ENCODE measurements at regions not wholly inside any gene's neighbourhood (a gene's known extent, or its start where the extent isn't known, plus 50 kb on each side); places are given as distances from the start of the nearest gene placed in this dataset.

DNA sequence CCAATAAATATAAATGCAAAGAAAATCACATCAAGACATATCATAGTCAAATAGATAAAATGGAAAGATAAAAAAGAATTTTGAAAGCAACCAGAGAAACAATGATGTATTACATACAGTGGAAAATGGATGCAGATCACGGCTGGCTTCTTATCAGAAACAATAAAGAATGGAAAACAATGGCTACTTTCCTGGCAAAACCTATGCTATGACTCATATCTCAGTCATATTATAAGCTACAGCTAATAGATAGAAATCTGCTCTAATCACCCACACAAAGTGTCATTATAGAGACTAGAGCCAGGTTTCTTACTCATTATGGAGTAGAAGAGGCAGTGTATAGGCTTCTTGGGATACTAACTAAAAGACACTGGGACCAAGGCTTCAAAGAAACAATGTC lies 93.5 kb upstream of the TACR1 start:
- CTCF ChIA-PET, result interaction anchor here (0.6 to 2.5 kb wide), 7 partner anchors 8 to 228 kb away, joined by 3 to 7 read pairs (median 3); no protein-coding TSS in a partner anchor

More for the DNA sequence above, 93.5 kb upstream of the TACR1 start:
- H3K27ac ChIP-seq (ENCODE audit: control insufficient read depth, insufficient read depth), result no peak overlapping the region
- H3K9me3 ChIP-seq (replicated peaks; ENCODE audit: control insufficient read depth, insufficient read depth, low read length), result no peaks in the 10 kb centered on the region; the same call in 1 of the 3 replicates
- no peaks in the 10 kb centered on the region for H3K36me3 ChIP-seq (ENCODE audit: control insufficient read depth in 2 of 2, insufficient read depth in 2 of 2, low read length in 1 of 2)
- POLR2A ChIA-PET, result interaction anchor here (1.0 kb wide), 1 partner anchor 33 kb away, joined by 4 read pairs; no protein-coding TSS in a partner anchor
- DNase-seq (ENCODE audit: low read depth, low spot score) (no peak), ATAC-seq (no peak), FAIRE-seq (no peak)
- in situ Hi-C loops (cut with MboI) (no loop called here), intact Hi-C loops (cut with micrococcal nuclease; ENCODE audit: unreplicated experiment) (no loop called here)
- no TSS peak for BruUV-seq (replicated peaks)
- H3K27me3 ChIP-seq (replicated peaks in 1 of 2; ENCODE audit: control insufficient read depth in 2 of 2, insufficient read depth in 2 of 2, low read length in 1 of 2), result no peaks in the 10 kb centered on the region
- peaks cover 8% of the 10 kb centered on the region for H3K4me1 ChIP-seq (ENCODE audit: control insufficient read depth, insufficient read depth, low read length)
- H3K79me2 ChIP-seq (ENCODE audit: control insufficient read depth, insufficient read depth, low read length), result no peaks in the 10 kb centered on the region
- SMC1A ChIA-PET (ENCODE audit: uncharacterized antibody, unreplicated experiment), result interaction anchor here (1.0 to 2.4 kb wide), 5 partner anchors 8 to 234 kb away, joined by 3 to 8 read pairs (median 6); no protein-coding TSS in a partner anchor
- H3K9ac ChIP-seq (ENCODE audit: control insufficient read depth, insufficient read depth, low read length), result no peak overlapping the region
- no peak overlapping the region for H2AFZ ChIP-seq (ENCODE audit: control insufficient read depth, low read depth, low read length)
- TF ChIP-seq PBX3 (IDR thresholded peaks at IDR 0.05; ENCODE audit: insufficient replicate concordance, low read depth, low read length) (no peak), NRF1 (conservative IDR thresholded peaks at IDR 0.05; ENCODE audit: low read depth, low read length) (no peak), POLR2A (IDR thresholded peaks at IDR 0.05; ENCODE audit: low read depth, low read length) (no peak), RAD21 (IDR thresholded peaks at IDR 0.05; ENCODE audit: insufficient read depth, low read depth, low read length) (no peak), CEBPB (IDR thresholded peaks at IDR 0.05; ENCODE audit: borderline replicate concordance in 1 of 2, low read depth in 2 of 2, low read length in 2 of 2) (no peak), SIN3A (IDR thresholded peaks at IDR 0.05; ENCODE audit: low read depth, low read length) (no peak), KLF5 (IDR thresholded peaks at IDR 0.05; ENCODE audit: partially characterized antibody) (no peak), BHLHE40 (IDR thresholded peaks at IDR 0.05; ENCODE audit: borderline replicate concordance in 1 of 2, low read depth in 2 of 2, low read length in 1 of 2) (no peak), CHD2 (IDR thresholded peaks at IDR 0.05; ENCODE audit: borderline replicate concordance, low read depth, low read length) (no peak), IKZF1 (conservative IDR thresholded peaks at IDR 0.05) (no peak), ZNF217 (IDR thresholded peaks at IDR 0.05) (no peak), BCL3 (IDR thresholded peaks at IDR 0.05; ENCODE audit: borderline replicate concordance, insufficient read depth, low read depth, low read length, poor library complexity, severe bottlenecking) (no peak)
- TF ChIP-seq, protein P1, sequence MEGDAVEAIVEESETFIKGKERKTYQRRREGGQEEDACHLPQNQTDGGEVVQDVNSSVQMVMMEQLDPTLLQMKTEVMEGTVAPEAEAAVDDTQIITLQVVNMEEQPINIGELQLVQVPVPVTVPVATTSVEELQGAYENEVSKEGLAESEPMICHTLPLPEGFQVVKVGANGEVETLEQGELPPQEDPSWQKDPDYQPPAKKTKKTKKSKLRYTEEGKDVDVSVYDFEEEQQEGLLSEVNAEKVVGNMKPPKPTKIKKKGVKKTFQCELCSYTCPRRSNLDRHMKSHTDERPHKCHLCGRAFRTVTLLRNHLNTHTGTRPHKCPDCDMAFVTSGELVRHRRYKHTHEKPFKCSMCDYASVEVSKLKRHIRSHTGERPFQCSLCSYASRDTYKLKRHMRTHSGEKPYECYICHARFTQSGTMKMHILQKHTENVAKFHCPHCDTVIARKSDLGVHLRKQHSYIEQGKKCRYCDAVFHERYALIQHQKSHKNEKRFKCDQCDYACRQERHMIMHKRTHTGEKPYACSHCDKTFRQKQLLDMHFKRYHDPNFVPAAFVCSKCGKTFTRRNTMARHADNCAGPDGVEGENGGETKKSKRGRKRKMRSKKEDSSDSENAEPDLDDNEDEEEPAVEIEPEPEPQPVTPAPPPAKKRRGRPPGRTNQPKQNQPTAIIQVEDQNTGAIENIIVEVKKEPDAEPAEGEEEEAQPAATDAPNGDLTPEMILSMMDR (IDR thresholded peaks at IDR 0.05 in 2 of 3, conservative IDR thresholded peaks at IDR 0.05 in 1 of 3; ENCODE audit: control insufficient read depth in 2 of 3, extremely low read depth in 1 of 3, insufficient read depth in 1 of 3, low read depth in 3 of 3, low read length in 3 of 3), result no peak
- TF ChIP-seq, protein P2, sequence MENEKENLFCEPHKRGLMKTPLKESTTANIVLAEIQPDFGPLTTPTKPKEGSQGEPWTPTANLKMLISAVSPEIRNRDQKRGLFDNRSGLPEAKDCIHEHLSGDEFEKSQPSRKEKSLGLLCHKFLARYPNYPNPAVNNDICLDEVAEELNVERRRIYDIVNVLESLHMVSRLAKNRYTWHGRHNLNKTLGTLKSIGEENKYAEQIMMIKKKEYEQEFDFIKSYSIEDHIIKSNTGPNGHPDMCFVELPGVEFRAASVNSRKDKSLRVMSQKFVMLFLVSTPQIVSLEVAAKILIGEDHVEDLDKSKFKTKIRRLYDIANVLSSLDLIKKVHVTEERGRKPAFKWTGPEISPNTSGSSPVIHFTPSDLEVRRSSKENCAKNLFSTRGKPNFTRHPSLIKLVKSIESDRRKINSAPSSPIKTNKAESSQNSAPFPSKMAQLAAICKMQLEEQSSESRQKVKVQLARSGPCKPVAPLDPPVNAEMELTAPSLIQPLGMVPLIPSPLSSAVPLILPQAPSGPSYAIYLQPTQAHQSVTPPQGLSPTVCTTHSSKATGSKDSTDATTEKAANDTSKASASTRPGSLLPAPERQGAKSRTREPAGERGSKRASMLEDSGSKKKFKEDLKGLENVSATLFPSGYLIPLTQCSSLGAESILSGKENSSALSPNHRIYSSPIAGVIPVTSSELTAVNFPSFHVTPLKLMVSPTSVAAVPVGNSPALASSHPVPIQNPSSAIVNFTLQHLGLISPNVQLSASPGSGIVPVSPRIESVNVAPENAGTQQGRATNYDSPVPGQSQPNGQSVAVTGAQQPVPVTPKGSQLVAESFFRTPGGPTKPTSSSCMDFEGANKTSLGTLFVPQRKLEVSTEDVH (IDR thresholded peaks at IDR 0.05; ENCODE audit: low read depth, partially characterized antibody), result no peak
- H3K4me3 ChIP-seq, result no peak overlapping the region
- H3K4me2 ChIP-seq (ENCODE audit: control insufficient read depth, insufficient read depth), result no peak overlapping the region
- WGBS (ENCODE audit: insufficient coverage, insufficient replicate concordance, low lambda C conversion rate, missing lambda C conversion rate), result 100% methylated on average over 1 of the region's 1 CpG
- no peaks in the 10 kb centered on the region for H4K20me1 ChIP-seq (ENCODE audit: control insufficient read depth, insufficient read depth)
- RAD21 ChIA-PET (ENCODE audit: unreplicated experiment), result interaction anchor here (0.9 kb wide), 1 partner anchor 20 kb away, joined by 3 read pairs; no protein-coding TSS in a partner anchor

Measured in GM12878 (cell line).